ENCODE measurements at regions not wholly inside any gene's neighbourhood (a gene's known extent, or its start where the extent isn't known, plus 50 kb on each side); places are given as distances from the start of the nearest gene placed in this dataset.
"Not testable (repeated sequence)": the region's sequence is repeated elsewhere in the genome, so short reads cannot be mapped to it uniquely, and the experiment has no call there.

- no peak for DNase-seq
These were observed 125.0 kb downstream of the URI1 start for GRCh38 chr19:30066781-30067759.

GRCh38 chr19:30067956-30068506, 126.0 kb downstream of the URI1 start:
- DNase-seq: not testable (repeated sequence)

- no peak for DNase-seq
These were observed 126.7 kb downstream of the URI1 start for GRCh38 chr19:30068528-30069395.

GRCh38 chr19:30069535-30070197, 127.6 kb downstream of the URI1 start:
- no peak for DNase-seq

- no peak for DNase-seq
These were observed 128.3 kb downstream of the URI1 start for GRCh38 chr19:30070198-30070967.

- DNase-seq: no peak
These were observed 129.1 kb downstream of the URI1 start for GRCh38 chr19:30070968-30071632.

GRCh38 chr19:30071871-30072270, 129.8 kb downstream of the URI1 start:
- no peak for DNase-seq

- DNase-seq: no peak
These were observed 131.3 kb downstream of the URI1 start for GRCh38 chr19:30073152-30074000.

GRCh38 chr19:30074096-30074495, 132.1 kb downstream of the URI1 start:
- DNase-seq: no peak

- DNase-seq: no peak
These were observed 133.0 kb downstream of the URI1 start for GRCh38 chr19:30074741-30075715.

- no peak for DNase-seq
These were observed 134.1 kb downstream of the URI1 start for GRCh38 chr19:30076101-30076551.

- no peak for DNase-seq
These were observed 135.0 kb downstream of the URI1 start for GRCh38 chr19:30076751-30077670.

GRCh38 chr19:30077851-30078355, 135.9 kb downstream of the URI1 start:
- DNase-seq: no peak

GRCh38 chr19:30078381-30078910, 136.4 kb downstream of the URI1 start:
- no peak for DNase-seq

- no peak for DNase-seq
These were observed 137.2 kb downstream of the URI1 start for GRCh38 chr19:30079200-30079599.

GRCh38 chr19:30082168-30082567, 140.1 kb downstream of the URI1 start:
- DNase-seq: no peak

GRCh38 chr19:30082611-30083010, 140.6 kb downstream of the URI1 start:
- no peak for DNase-seq

All from dermis blood vessel endothelial cell (primary cell).